Stomach (tissue), 8 donors: ENCODE measurements at regions not wholly inside any gene's neighbourhood (a gene's known extent, or its start where the extent isn't known, plus 50 kb on each side); places are given as distances from the start of the nearest gene placed in this dataset.

Experiments used
- DNase-seq, 2 donors: peaks; one replicate each; pipeline versions ENCODE4 v3.0.0 to v3.0.0-alpha.2; 2013 to 2019
- H3K27ac ChIP-seq, 5 donors: fragments of 200-600 bp in 4 of 5; sonication (generic) in 4 of 5; one replicate each; pipeline ENCODE4 v1.5.1; 2013 to 2019; ENCODE audit warnings: mild to moderate bottlenecking in 1 of 5, moderate library complexity in 1 of 5
- H3K27me3 ChIP-seq, 3 donors: fragments of 200-600 bp; sonication (generic); one replicate each; pipeline ENCODE4 v1.5.1; 2017 to 2019; ENCODE audit warnings: mixed run types in 1 of 3
- H3K36me3 ChIP-seq, 4 donors: fragments of 200-600 bp; sonication (generic); 1 replicate in 3 of 4; 2 replicates in 1 of 4; pipeline ENCODE4 v1.5.1; 2016 to 2019
- H3K4me1 ChIP-seq, 4 donors: fragments of 200-600 bp; sonication (generic); one replicate each; pipeline ENCODE4 v1.5.1; 2016 to 2019
- H3K4me3 ChIP-seq, 4 donors: fragments of 200-600 bp; sonication (generic) in 3 of 4; one replicate each; pipeline ENCODE4 v1.5.1; 2016 to 2019; ENCODE audit warnings: mild to moderate bottlenecking in 1 of 4
- H3K9me3 ChIP-seq, 4 donors: fragments of 200-600 bp; sonication (generic); one replicate each; pipeline ENCODE4 v1.5.1; 2016 to 2019
- EP300 ChIP-seq: sonication (generic); formaldehyde crosslinking; IDR thresholded peaks from one replicate; pipeline ENCODE4 v1.6.1; 2017; ENCODE audit warnings: antibody characterized with exemption
- POLR2A ChIP-seq, 4 donors: fragments of 450-650 bp; IDR thresholded peaks; one replicate each; pipeline ENCODE4 v1.6.1; 2016; ENCODE audit warnings: antibody characterized with exemption in 4 of 4, control low read depth in 2 of 4, mild to moderate bottlenecking in 1 of 4, moderate library complexity in 1 of 4
- POLR2AphosphoS5 ChIP-seq, 3 donors: sonication (generic); formaldehyde crosslinking; IDR thresholded peaks; one replicate each; pipeline ENCODE4 v1.6.1; 2016; ENCODE audit warnings: antibody characterized with exemption in 3 of 3
- WGBS, 5 donors: extraction: QIAGEN DNeasy Blood & Tissue Kit in 3 of 5; methylation state at CpG; one replicate each; pipeline versions ENCODE4 v1.1.5 to v1.1.7; 2013 to 2018; 5-methylcytosine and 5-hydroxymethylcytosine counted together
- intact Hi-C: fragments of 100-400 bp; cut with DNase I; formaldehyde crosslinking; loops from one replicate; pipeline ENCODE4 v1.15.1; 2023; ENCODE audit warnings: low total_unique reads
- TF ChIP-seq, protein P1 (sequence below), 7 experiments: fragments of 450-650 bp in 4 of 7; fragments of 200-600 bp in 3 of 7; sonication (generic) in 3 of 7; IDR thresholded peaks; one replicate each; pipeline ENCODE4 v1.5.1; 2016 to 2019; ENCODE audit warnings: antibody characterized with exemption in 7 of 7, control low read depth in 2 of 7, mild to moderate bottlenecking in 1 of 7
- donor health status: healthy with polysubstance abuse.
- donor health status: Bipolar disorder and iron deficiency.
- donor health status: healthy.

- intact Hi-C loops: no loop called here
Observed at GRCh38 chr1:21342961-21343838, 52.9 kb upstream of the ECE1 start.

GRCh38 chr1:21341517-21342078 lies 51.3 kb upstream of the ECE1 start:
- peak in 1 of 2 donors; percentile 29 for DNase-seq
- Histone ChIP-seq H3K4me3 (peak overlapping the region in 3 of 4 donors; percentile 9 to 81 (median 78)), H3K36me3 (no peaks in the 10 kb centered on the region), H3K4me1 (peaks cover 82 to 93% (median 92%) of the 10 kb centered on the region in 4 donors), H3K27ac (peak overlapping the region; percentile 67 to 94 (median 89)), H3K9me3 (no peaks in the 10 kb centered on the region), H3K27me3 (no peaks in the 10 kb centered on the region)
- intact Hi-C loops: no loop called here
- TF ChIP-seq EP300: no peak
- no peak for TF ChIP-seq POLR2A (IDR thresholded peaks at IDR 0.05)
- TF ChIP-seq POLR2AphosphoS5 (IDR thresholded peaks at IDR 0.05): no peak
- TF ChIP-seq, protein P1, sequence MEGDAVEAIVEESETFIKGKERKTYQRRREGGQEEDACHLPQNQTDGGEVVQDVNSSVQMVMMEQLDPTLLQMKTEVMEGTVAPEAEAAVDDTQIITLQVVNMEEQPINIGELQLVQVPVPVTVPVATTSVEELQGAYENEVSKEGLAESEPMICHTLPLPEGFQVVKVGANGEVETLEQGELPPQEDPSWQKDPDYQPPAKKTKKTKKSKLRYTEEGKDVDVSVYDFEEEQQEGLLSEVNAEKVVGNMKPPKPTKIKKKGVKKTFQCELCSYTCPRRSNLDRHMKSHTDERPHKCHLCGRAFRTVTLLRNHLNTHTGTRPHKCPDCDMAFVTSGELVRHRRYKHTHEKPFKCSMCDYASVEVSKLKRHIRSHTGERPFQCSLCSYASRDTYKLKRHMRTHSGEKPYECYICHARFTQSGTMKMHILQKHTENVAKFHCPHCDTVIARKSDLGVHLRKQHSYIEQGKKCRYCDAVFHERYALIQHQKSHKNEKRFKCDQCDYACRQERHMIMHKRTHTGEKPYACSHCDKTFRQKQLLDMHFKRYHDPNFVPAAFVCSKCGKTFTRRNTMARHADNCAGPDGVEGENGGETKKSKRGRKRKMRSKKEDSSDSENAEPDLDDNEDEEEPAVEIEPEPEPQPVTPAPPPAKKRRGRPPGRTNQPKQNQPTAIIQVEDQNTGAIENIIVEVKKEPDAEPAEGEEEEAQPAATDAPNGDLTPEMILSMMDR (IDR thresholded peaks at IDR 0.05): no peak
- WGBS, 5 donors: 75 to 83% (median 80%) methylated on average over 10 of the region's 10 CpGs

More at GRCh38 chr1:21342961-21343838, 52.9 kb upstream of the ECE1 start:
- H3K9me3 ChIP-seq: no peaks in the 10 kb centered on the region
- peak in 1 of 2 donors; percentile 32 for DNase-seq
- WGBS, 5 donors: 20 to 30% (median 25%) methylated on average over 10 of the region's 10 CpGs
- no peak for TF ChIP-seq EP300
- TF ChIP-seq POLR2AphosphoS5 (IDR thresholded peaks at IDR 0.05): no peak
- no peak for TF ChIP-seq POLR2A (IDR thresholded peaks at IDR 0.05)
- TF ChIP-seq, protein P1 (IDR thresholded peaks at IDR 0.05): no peak
- peaks cover 67 to 90% (median 81%) of the 10 kb centered on the region in 4 donors for H3K4me1 ChIP-seq
- H3K27ac ChIP-seq: peak overlapping the region; percentile 67 to 94 (median 89)
- H3K36me3 ChIP-seq: no peaks in the 10 kb centered on the region
- peak overlapping the region; percentile 78 to 92 (median 84) for H3K4me3 ChIP-seq
- H3K27me3 ChIP-seq: no peaks in the 10 kb centered on the region

- H3K36me3 ChIP-seq: no peaks in the 10 kb centered on the region
- H3K4me3 ChIP-seq: no peak overlapping the region
- no peaks in the 10 kb centered on the region for H3K9me3 ChIP-seq
- TF ChIP-seq POLR2AphosphoS5 (IDR thresholded peaks at IDR 0.05) (no peak), POLR2A (IDR thresholded peaks at IDR 0.05) (no peak), EP300 (no peak)
- TF ChIP-seq, protein P1 (IDR thresholded peaks at IDR 0.05): no peak
- intact Hi-C loops: no loop called here
- 47 to 58% (median 51%) methylated on average over 8 of the region's 8 CpGs for WGBS, 5 donors
- H3K27ac ChIP-seq: peak overlapping the region; percentile 67 to 94 (median 89)
- H3K4me1 ChIP-seq: peaks cover 80 to 94% (median 92%) of the 10 kb centered on the region in 4 donors
- peak in 1 of 2 donors; percentile 46 for DNase-seq
- H3K27me3 ChIP-seq: no peaks in the 10 kb centered on the region
Observed at GRCh38 chr1:21341022-21341421, 50.8 kb upstream of the ECE1 start.

- peak; percentile 63 to 85 for DNase-seq
- Histone ChIP-seq H3K27me3 (no peaks in the 10 kb centered on the region), H3K27ac (peak overlapping the region; percentile 81 to 94 (median 89)), H3K9me3 (no peaks in the 10 kb centered on the region), H3K36me3 (no peaks in the 10 kb centered on the region), H3K4me3 (no peak overlapping the region), H3K4me1 (peaks cover 85 to 95% (median 93%) of the 10 kb centered on the region in 4 donors)
- TF ChIP-seq EP300 (no peak), POLR2AphosphoS5 (IDR thresholded peaks at IDR 0.05) (no peak), POLR2A (IDR thresholded peaks at IDR 0.05) (no peak)
- TF ChIP-seq, protein P1 (IDR thresholded peaks at IDR 0.05): no peak
- intact Hi-C loops: no loop called here
- WGBS, 5 donors: 56 to 70% (median 61%) methylated on average over 13 of the region's 13 CpGs
Observed at GRCh38 chr1:21340230-21340945, 50.1 kb upstream of the ECE1 start.
